HuH-7 (cell line): ENCODE measurements at regions not wholly inside any gene's neighbourhood (a gene's known extent, or its start where the extent isn't known, plus 50 kb on each side); places are given as distances from the start of the nearest gene placed in this dataset.

Experiments
- DNase-seq: peaks from one replicate; pipeline ENCODE4 v3.0.0; 2011; ENCODE audit warnings: low spot score

- DNase-seq: no peak
Measured at GRCh38 chr17:5820721-5821456, 236.6 kb upstream of the NLRP1 start.

- DNase-seq: no peak
Measured at GRCh38 chr17:5821803-5822202, 237.5 kb upstream of the NLRP1 start.

GRCh38 chr17:5822281-5823060 is 238.2 kb upstream of the NLRP1 start:
- no peak for DNase-seq

- no peak for DNase-seq
Measured at GRCh38 chr17:5823219-5823618, 238.9 kb upstream of the NLRP1 start.

- DNase-seq: no peak
Measured at GRCh38 chr17:5825717-5826330, 241.5 kb upstream of the NLRP1 start.

GRCh38 chr17:5826384-5826783 is 242.1 kb upstream of the NLRP1 start:
- DNase-seq: no peak

GRCh38 chr17:5830921-5831320 is 239.3 kb upstream of the WSCD1 start:
- no peak for DNase-seq

GRCh38 chr17:5832886-5833285 is 237.3 kb upstream of the WSCD1 start:
- no peak for DNase-seq

- no peak for DNase-seq
Measured at GRCh38 chr17:5837055-5837491, 233.1 kb upstream of the WSCD1 start.

GRCh38 chr17:5838661-5839300 is 231.4 kb upstream of the WSCD1 start:
- DNase-seq: no peak

- DNase-seq: no peak
Measured at GRCh38 chr17:5840811-5841446, 229.2 kb upstream of the WSCD1 start.

GRCh38 chr17:5841862-5842261 is 228.3 kb upstream of the WSCD1 start:
- DNase-seq: no peak

GRCh38 chr17:5843366-5844026 is 226.7 kb upstream of the WSCD1 start:
- no peak for DNase-seq

- DNase-seq: no peak
Measured at GRCh38 chr17:5846001-5846400, 224.2 kb upstream of the WSCD1 start.

- no peak for DNase-seq
Measured at GRCh38 chr17:5854871-5855554, 215.2 kb upstream of the WSCD1 start.

- DNase-seq: no peak
Measured at GRCh38 chr17:5861246-5861645, 208.9 kb upstream of the WSCD1 start.

- DNase-seq: no peak
Measured at GRCh38 chr17:5861854-5862253, 208.3 kb upstream of the WSCD1 start.

GRCh38 chr17:5862395-5862794 is 207.8 kb upstream of the WSCD1 start:
- no peak for DNase-seq

GRCh38 chr17:5864741-5865657 is 205.2 kb upstream of the WSCD1 start:
- no peak for DNase-seq

- DNase-seq: no peak
Measured at GRCh38 chr17:5866978-5867377, 203.2 kb upstream of the WSCD1 start.
